EH (cell line): ENCODE measurements at regions not wholly inside any gene's neighbourhood (a gene's known extent, or its start where the extent isn't known, plus 50 kb on each side); places are given as distances from the start of the nearest gene placed in this dataset.
"Not testable (repeated sequence)": the region's sequence is repeated elsewhere in the genome, so short reads cannot be mapped to it uniquely, and the experiment has no call there.

ENCODE experiments used
- DNase-seq: peaks from one replicate; pipeline ENCODE4 v3.0.0-alpha.2; 2015; ENCODE audit warnings: low read depth

DNA sequence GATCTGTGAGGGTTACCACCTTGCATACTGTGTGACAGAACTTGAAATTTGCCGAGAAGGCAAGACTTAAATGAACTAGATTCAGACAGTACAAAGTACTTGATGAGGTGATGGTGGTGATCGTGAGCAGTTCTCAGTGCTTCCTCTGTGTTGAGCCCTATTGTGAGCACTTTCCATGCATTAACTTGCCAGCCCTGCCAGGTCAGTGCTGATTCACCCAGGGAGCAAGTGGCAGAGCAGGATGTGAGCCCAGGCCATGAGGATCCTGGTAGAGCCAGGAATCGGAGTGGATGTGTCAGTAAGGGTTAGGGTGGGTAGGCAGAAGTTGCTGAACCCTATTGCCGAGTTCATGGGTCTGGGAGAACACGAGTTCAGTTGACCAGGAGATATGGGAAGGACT, 4545.7 kb upstream of the TPTE start:
- not testable (repeated sequence) for DNase-seq

DNA sequence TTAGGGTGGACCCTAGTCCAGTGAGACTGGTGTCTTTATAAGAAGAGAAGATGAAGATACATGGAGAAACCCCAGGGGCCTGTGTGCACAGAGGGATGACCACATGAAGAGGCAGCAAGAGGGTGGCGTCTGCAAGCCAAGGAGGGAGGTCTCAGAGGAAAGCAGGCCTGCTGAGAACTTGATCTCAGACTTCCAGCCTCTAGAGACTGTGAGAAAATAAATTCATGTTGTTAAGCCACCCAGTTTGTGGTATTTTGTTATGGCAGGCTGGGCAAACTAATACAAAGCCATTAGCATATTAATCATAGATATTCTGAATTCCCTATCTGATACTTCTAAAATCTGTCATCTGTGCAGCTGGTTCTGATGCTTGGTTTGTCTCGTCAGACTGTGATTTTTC, 4523.8 kb upstream of the TPTE start:
- DNase-seq = not testable (repeated sequence)

DNA sequence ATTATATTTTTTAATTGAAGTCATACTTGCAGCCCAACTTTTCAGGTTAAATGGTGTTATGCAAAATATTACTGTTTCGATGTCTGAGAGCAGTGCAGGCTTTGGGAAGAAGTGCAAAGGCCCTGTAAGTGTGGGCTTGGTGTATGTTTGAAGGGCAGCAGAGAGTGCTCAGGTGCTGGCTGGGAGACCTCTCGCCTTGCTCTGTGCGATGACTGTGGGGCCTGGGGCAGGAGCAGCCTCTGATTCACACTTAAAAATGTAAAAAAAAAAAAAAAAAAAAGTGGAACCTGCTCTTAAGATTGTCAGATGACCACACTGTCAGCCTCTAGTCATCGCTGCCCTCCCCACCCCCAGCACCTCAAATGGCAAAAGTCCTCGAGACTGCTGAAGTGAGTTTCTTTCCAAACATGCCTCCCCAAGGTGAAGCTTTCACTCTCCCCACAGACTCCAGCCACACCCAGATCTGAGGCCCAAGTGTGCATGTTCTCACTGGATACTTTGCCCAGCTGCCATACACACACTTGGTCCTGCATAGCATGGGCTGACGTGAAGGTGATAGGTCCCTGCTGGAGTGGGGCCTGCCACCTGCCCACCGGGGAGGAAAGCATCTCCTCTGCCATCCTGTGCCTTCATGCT, 4505.8 kb upstream of the TPTE start:
- not testable (repeated sequence) for DNase-seq

DNA sequence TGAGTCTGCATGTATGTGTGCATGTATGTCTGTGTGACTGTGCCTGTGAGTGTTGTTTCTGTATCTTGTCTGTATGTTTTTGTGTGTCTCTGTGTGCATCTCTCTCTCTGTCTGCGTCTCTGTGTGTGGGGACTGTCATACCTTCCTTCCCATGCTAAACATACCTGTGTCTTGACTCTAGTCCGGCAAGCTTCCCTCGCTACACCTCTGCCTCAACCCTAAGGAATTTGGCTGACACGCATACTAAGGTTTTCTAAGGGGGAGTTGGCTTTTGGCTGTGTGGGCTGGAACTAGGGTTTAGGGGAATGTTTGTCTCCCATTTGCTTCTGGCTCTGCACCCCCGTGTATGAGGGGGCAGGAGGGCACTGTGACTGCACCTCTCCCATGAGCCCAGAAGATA, 4500.9 kb upstream of the TPTE start:
- not testable (repeated sequence) for DNase-seq

DNA sequence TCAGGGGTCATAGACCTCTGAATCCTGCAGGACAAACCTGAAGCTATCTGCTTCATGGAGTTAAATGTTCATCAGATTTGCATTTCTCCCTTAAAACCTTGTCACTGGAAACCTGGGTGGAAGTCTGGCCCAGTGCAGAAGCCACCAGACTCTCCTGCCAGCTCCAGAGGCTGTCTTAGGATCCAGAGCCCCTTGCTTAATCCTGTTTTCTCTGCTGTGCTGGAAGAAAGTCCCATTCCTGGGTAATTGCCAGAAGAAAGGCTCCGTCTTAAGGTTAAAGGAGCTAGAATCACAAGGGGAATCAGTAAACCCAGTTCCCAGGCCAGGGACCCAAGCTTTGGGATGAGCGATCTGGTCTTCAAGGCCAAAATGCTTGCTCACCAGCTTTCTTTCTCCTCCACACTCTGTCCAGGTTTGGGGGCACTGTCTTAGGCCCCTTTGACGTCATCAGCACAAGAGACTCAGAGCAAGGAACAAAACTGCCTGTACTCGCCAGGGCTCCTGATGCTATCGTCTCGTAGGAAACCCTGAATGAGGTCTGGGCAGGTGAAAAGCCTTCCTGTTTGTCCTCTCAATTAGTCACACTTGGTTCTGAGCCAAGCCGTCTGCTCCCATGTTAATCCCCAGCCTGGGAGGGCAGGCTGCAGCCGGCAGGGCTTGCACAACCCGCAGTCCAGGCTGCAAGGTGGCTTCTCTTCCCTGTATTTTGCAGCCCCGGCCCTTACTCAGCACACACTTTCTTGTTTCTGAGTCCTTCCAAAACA, 4500.2 kb upstream of the TPTE start:
- DNase-seq = not testable (repeated sequence)

DNA sequence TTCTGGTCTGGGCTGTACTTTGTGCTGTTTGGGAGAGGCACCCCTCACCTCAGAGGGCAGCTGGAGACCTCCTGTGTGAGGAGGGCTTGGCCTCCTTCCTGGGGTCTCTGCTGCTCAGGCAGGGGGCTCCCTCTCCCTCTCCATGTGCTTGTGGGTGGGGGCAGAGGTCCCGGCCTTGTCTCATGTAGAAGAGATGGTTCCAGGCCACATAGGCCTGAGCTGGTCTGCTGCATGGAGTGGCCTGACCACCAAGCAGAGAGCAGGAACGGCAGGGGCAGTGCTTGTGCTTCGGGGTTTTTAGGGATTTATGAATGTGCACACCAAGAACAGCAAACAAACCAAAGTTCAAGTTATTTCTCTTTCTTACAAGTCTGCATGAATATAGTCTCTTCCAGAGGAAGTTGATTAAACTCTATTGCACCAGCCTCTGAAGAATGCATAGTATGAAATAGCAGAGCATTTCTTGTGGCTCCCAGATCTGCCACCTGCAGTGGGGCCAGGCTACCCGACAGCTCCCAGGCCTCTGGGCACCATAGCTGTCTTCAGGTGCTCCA, 4499.6 kb upstream of the TPTE start:
- not testable (repeated sequence) for DNase-seq

DNA sequence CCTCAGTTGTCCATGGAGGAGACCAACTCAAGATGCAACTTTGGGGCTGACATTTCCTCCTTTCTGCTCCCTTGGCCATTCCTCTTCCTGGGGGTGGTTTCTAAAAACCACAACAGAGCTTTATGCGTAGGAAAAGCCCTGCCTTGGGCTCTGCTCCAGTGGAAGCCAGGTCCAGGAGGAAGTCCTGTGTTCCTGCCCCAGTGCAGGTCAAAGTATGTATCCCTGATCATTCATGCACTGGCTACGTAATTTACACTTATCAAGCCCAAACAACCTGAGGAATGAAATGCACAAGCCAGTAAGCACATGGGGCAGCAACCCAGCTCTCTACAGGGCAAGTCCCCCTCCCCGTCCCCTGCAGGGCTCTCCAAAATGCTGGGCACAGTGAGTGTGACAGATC, 4498.1 kb upstream of the TPTE start:
- DNase-seq = not testable (repeated sequence)

DNA sequence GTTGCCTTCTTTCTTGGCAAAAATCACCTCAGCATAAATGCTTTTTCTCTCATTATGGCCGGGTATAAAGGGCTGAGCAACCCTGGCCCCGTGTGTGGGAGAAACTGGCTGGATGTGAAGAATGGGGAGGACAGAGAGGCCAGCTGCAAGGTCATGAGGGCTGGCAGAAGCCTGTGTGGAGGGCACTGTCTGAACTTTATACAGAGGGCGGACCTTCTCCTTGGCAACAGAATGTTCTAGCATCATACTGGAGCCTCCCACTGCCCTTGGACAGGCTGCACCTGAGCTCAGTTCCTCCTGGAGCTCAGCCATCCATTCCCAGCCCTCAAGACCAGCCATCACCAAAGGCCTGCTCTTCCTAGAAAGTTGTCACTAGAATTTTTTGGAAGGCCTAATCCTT, 4496.2 kb upstream of the TPTE start:
- DNase-seq = not testable (repeated sequence)

DNA sequence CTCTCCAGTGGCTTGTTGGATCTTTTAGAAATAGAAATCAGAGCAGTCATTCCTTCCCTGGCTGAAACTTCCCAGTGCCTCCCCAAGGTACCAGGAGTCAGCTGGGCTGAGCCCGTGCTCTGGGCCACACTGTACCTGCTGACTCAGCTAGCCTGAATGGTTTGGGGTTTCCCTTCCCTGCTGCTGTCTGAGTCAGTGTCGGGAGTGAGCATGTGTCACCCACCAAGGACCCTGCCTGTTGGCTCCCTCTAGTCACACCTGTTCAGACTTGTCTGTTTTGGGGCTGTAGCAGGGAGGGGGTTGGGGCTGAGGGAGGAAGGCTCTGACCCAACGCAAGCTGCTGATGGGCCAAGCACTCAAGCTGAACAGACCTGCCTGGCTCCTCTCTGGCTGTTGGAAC, 4493.9 kb upstream of the TPTE start:
- DNase-seq = not testable (repeated sequence)

DNA sequence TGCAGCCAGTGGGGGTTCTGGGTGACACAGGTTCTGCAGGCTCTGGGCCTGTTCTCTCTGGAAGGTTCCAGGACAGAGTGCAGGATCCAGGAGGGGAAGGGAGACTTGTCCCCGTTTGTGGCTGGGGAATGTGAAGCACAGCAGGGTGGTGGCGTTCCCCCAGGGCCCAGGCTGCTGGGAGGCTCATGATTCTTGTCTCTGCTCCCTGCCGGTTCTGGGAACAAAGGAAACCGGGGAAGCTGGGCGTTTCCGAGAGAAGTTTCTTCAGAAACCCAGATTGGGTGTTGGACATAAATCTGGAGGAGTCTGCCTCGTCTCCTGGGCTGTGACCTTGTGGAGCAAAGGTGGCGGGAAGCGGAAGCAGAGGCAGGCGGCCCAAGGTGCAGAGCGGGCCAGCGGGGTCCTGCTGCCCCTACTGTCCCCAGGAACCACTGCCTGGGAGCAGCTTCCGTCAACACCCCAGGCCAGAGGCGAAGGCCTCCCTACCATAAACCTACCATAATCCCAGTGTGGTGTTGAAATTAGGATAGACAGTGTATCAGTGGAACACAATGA, 4487.2 kb upstream of the TPTE start:
- DNase-seq = not testable (repeated sequence)

DNA sequence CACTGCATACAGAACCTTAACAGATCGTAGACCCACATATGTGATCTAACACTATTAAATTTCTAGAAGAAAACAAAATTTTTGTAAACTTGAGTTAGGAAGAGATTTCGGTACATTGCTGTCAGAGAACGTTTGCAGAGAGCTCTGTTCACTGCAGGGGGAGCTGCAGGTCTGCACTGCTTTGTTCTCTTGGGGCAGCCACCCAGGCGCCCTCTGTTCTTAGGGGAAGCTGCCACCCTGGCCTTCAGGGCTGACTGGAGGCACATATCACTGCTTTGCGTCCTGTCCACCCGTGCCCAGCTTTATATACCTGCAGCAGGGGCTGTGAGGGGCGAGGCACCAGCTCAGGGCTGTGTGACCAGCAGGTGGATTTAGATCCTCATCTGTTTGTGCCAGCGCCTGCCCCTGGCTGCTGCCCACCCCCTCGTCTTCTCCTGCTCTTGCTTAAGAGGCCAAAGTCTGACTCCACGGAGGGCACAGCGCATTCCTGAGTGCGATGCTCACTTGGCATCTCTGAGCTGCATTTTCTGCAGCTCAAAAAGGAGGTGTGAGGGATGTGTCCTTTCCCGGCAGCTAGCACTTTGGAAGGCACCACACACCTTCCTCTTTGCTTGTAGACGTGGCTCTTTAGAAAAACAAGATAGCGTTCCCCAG, 4486.4 kb upstream of the TPTE start:
- not testable (repeated sequence) for DNase-seq

DNA sequence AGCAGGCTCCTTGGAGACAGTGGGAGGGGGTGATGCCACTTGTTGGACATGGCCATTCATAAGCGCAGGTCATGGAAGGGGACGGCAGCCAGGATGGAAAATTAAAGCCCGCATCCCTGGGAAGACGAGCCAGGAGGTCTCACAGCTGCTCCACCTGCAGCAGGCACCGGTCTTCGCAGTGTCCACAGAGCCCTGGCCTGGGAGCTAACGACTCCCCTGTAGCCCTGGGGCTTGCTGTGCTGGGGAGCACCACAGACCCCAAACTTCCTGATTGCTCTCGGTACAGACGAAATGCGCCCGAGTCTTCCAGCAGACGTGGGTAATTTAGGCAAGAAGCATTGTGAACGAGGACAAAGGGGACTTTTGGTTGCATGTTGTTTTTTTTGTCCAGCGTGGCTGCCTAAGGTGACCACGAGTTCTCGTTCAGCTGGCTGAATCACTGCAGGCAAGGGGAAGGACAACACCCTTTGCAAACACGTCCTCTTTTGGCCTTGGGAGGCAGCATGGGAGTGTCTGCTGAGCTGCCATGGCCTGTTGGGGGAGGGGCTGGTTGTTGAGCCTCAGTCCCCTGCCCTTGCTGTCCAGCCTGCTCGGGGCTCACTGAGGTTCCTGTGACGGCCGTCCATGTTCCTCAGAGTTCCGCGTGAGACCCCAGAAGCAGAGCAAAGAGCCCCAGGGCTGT, 4485.8 kb upstream of the TPTE start:
- not testable (repeated sequence) for DNase-seq

DNA sequence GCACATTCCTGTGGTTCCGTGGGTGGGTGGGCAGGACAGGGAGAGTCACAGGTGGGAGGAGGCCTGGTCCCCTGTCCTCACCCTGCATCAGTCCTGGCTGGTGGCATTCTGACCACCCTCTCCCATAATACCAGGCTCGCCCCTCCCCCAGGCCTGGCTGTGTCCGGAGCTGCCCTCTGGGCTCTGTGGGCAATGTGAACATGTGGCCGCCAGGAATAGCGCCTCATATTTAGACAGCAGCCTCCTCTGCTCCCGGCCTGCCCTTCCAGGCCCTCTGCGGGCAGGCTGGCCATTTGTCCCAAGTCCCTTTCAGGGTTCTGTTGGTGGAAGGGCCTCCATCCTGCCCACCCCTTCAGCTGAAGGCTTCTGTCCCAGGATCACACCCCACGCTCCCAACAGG, 4482.2 kb upstream of the TPTE start:
- DNase-seq = not testable (repeated sequence)

DNA sequence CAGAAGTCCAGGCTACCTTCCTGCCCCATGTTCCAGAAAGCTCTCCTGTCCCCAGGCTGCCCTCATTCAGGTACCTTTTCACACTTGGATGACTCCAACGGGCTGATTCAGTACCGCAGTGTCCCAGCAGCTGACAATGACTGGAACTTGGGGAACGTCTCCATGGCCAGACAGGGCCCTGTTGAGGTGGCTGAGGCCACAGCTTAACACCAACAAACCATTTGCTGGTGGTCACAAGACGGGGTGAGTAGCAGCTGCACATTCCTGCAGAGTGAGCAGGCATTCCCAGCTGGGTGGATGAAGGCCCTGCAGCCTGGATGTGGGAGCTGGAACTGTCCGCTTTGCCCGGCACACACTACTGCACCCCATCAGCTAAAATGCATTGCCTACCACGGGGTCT, 4481.3 kb upstream of the TPTE start:
- DNase-seq = not testable (repeated sequence)

DNA sequence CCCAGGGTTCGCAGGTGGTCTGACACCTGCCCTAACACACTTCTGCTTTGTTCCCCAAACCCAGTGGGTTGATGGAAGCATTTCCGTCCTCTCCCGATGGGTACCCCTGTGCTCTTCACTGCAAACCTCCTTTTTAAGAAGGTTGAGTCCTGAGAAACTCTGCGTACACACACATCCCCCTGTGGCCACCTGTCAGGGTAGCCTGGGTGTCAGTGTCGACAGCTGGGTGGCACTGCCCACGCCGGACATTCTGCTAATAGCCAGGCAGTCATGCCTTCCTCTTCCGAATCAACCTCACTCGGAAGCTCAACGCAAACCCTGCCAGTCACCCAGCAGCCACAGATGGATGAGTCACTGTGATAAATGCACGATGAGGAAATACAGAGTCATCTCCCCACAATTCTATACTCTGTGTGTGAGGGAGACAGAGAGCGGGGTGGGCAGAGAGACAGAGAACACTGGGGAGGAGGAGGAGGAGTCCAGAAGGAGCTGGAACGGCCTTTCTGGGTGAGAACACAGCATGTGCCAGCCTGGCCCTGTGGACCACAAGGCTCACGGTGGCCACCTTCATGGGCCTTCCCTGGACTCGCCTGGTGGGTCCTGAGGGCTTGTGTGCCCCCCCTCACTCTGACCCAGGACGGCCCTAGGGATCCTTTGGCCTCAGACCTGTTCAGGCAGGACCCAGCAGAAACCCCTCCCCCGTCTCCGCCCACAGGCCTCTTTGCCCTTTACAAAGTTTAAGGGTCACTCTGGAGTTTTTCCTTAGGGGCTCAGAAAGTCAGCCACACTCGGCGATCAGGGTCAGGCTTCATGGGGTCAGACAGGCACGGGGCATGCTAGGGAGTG, 4477.7 kb upstream of the TPTE start:
- not testable (repeated sequence) for DNase-seq

DNA sequence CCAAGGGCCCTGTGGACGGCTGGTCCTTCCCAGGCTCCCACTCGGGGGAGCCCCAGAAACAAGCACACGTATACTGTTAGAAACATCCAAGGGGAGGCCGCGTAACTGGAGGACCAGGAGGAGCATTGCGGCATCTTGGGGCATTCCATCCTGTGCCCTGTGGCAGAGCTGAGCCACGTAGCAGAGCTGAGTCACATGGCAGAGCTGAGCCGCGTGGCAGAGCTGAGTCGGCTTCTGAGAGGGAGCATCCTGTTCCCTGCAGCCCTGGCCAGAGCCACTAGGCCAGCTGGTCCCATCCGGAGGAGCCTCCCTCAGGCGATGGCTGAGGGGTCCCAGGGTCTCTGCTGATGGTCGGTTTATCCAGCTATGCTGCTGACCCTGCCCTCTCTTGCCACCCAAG, 4476.7 kb upstream of the TPTE start:
- not testable (repeated sequence) for DNase-seq

DNA sequence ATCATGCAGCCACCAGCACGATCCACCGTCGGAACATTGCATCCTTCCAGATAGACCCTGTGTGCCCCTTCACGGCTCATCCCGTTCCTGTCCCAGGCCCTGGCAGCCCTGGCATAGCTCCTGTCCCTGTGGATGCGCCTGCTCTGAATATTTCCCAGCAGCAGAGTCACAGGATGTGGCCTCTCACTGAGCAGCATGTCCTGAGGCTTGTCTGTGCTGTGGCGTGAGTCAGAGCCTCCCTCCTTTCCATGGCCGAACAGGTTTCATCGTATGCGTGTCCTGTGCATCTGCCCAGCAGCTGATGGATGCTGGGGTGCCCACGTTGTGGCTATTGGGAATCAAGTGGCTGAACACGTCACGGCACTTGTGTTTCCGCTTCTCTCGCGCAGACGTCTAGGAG, 4471.5 kb upstream of the TPTE start:
- DNase-seq = not testable (repeated sequence)

DNA sequence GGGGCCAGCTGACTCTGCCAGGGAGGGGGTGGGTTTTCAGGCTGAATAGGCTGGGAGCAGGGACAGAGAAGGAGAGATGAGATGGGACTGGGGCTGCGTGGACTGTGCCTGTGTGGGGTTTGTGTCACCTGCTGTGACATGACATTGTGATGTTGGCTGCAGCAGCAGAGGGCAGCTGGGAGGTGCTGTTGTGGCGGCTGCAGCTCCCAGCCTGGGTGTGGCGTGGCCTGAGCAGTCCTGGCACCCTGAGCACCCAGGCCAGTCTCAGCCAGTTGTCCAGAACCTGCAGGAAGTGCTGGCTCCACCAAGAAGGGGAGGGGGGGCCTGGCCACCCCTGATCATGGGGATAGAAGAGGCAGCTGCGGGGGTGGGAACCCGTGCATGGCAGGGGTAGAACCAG, 4469.3 kb upstream of the TPTE start:
- not testable (repeated sequence) for DNase-seq

DNA sequence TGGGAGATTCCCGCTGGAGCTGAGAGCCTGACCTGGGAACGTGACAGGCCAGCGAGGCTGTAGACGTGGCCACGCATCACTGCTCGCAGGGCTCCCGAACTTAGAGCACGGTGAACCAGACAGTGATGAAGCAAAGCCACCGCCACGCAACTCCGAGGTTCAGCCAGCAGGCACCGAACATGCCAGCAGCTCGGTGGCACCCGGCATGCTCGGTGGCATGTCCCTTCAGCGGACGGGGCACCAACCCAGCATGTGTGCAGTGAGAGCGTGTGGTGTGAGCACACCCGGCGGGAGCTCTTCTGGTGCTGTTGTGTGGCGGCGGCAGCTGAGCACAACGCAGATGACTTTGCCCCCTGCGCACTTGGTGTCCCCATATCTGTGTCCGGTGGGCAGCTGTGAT, 4468.2 kb upstream of the TPTE start:
- not testable (repeated sequence) for DNase-seq

DNA sequence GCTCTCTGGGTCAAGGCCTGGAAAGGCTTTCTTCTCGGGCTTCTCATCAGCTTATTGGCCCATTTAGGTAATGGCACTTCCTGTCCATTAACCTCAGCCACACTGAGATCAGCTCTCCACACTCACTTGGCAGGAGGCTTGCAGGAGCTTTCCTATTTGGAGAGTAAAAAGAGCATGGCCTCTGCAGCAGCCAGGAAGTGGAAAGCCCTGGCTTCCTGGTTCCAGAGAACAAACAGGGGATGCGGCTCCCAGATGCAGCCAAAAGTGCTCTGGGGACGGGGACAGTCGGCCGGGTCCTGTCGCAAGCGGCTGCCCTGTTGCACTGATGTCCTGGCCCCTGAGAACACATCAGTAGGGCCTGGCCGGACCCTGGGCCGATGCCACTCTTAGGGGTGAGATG, 4462.4 kb upstream of the TPTE start:
- not testable (repeated sequence) for DNase-seq
